Endothelial cell of umbilical vein (primary cell): ENCODE measurements at regions not wholly inside any gene's neighbourhood (a gene's known extent, or its start where the extent isn't known, plus 50 kb on each side); places are given as distances from the start of the nearest gene placed in this dataset.

Experiments
- BruUV-seq: library from RNA; stranded (reverse); fragments of 400-500 nt; replicated peaks from 2 replicates; lab custom pipeline; 2021; lab: Mats Ljungman, UMichigan
- CTCF ChIA-PET: fragments of 300-600, 350-600 bp; sonication (Branson Sonifier 250); formaldehyde crosslinking; loops from one replicate; lab custom pipeline; 2021; ENCODE audit warnings: antibody characterized with exemption, inconsistent platforms; lab: Charles Lee
- POLR2A ChIA-PET: fragments of 300-600, 350-600 bp; sonication (Branson Sonifier 250); formaldehyde crosslinking; loops from one replicate; lab custom pipeline; 2021; ENCODE audit warnings: antibody characterized with exemption, inconsistent platforms; lab: Charles Lee
- DNase-seq: peaks from one replicate; pipeline ENCODE4 v3.0.0-alpha.2; 2011; ENCODE audit warnings: low read depth, low spot score
- FAIRE-seq: peaks from 2 replicates; lab custom pipeline; 2011; peaks lifted over from hg19 to GRCh38; lab: Jason Lieb, UNC
- H2AFZ ChIP-seq: 2 replicates; pipeline ENCODE4 v1.6.0; 2012; ENCODE audit warnings: low read depth, low read length, control low read depth, inconsistent platforms
- H3K27ac ChIP-seq: 2 replicates; pipeline ENCODE4 v1.5.1; 2011; ENCODE audit warnings: low read depth, mild to moderate bottlenecking, control low read depth, low read length, moderate library complexity; ENCODE audit not compliant: insufficient read depth
- H3K27me3 ChIP-seq, 2 experiments: 2 replicates each; pipeline versions ENCODE4 v1.6.0 to v1.6.1; 2011; ENCODE audit warnings: low read length in 2 of 2, mixed read lengths in 1 of 2; ENCODE audit not compliant: control insufficient read depth in 2 of 2, insufficient read depth in 2 of 2
- H3K36me3 ChIP-seq, 2 experiments: 2 replicates in 1 of 2; 3 replicates in 1 of 2; pipeline ENCODE4 v1.5.1; 2011; ENCODE audit warnings: low read length in 2 of 2, mild to moderate bottlenecking in 1 of 2, moderate library complexity in 1 of 2; ENCODE audit not compliant: control insufficient read depth in 2 of 2, insufficient read depth in 2 of 2; ENCODE audit errors: extremely low read depth in 1 of 2
- H3K4me1 ChIP-seq: 3 replicates; pipeline ENCODE4 v1.5.1; 2011; ENCODE audit warnings: mild to moderate bottlenecking, low read length; ENCODE audit not compliant: control insufficient read depth, insufficient read depth; ENCODE audit errors: extremely low read depth
- H3K4me2 ChIP-seq: 2 replicates; pipeline ENCODE4 v1.6.1; 2011; ENCODE audit warnings: low read length, control low read depth, mixed read lengths; ENCODE audit not compliant: insufficient read depth
- H3K4me3 ChIP-seq, 3 experiments: fragments of 200-600 bp in 1 of 3; sonication (generic), shearing (Covaris generic) in 1 of 3; replicated peaks in 1 of 3; 2 replicates each; pipeline ENCODE4 v1.5.1; 2011 to 2016; ENCODE audit warnings: control low read depth in 3 of 3, low read length in 3 of 3, mild to moderate bottlenecking in 2 of 3, inconsistent platforms in 1 of 3, low read depth in 1 of 3, moderate library complexity in 1 of 3; ENCODE audit not compliant: insufficient read depth in 1 of 3
- H3K79me2 ChIP-seq: 2 replicates; pipeline ENCODE4 v1.6.0; 2012; ENCODE audit warnings: low read length, inconsistent platforms; ENCODE audit not compliant: control insufficient read depth, insufficient read depth
- H3K9ac ChIP-seq: replicated peaks from 2 replicates; pipeline ENCODE3; 2011; ENCODE audit warnings: low read length, control low read depth; ENCODE audit not compliant: insufficient read depth; ENCODE audit errors: extremely low read depth
- H3K9me1 ChIP-seq: replicated peaks from 3 replicates; pipeline ENCODE4 v1.6.0; 2011; ENCODE audit warnings: mild to moderate bottlenecking, low read length; ENCODE audit not compliant: control insufficient read depth, insufficient read depth; ENCODE audit errors: extremely low read depth
- H3K9me3 ChIP-seq: replicated peaks from 2 replicates; pipeline ENCODE4 v1.5.1; 2012; ENCODE audit warnings: low read length, inconsistent platforms; ENCODE audit not compliant: control insufficient read depth, insufficient read depth
- H4K20me1 ChIP-seq: replicated peaks from 2 replicates; pipeline ENCODE3; 2011; ENCODE audit warnings: mild to moderate bottlenecking, low read length; ENCODE audit not compliant: control insufficient read depth, insufficient read depth; ENCODE audit errors: extremely low read depth
- EZH2 ChIP-seq: IDR thresholded peaks from 2 replicates; pipeline ENCODE4 v1.6.1; 2012; ENCODE audit warnings: borderline replicate concordance, low read depth, mild to moderate bottlenecking, moderate library complexity, low read length, inconsistent platforms; ENCODE audit not compliant: severe bottlenecking
- FOS ChIP-seq: IDR thresholded peaks from 2 replicates; pipeline ENCODE4 v1.6.1; 2011; ENCODE audit warnings: mild to moderate bottlenecking, low read length, moderate library complexity, borderline replicate concordance; ENCODE audit not compliant: insufficient read depth
- GATA2 ChIP-seq: IDR thresholded peaks from 2 replicates; pipeline ENCODE4 v1.7.0; 2011; ENCODE audit warnings: low read depth, mild to moderate bottlenecking, moderate library complexity, mixed read lengths, low read length; ENCODE audit not compliant: insufficient read length, insufficient read depth
- JUN ChIP-seq: IDR thresholded peaks from 2 replicates; pipeline ENCODE4 v1.6.1; 2011; ENCODE audit warnings: borderline replicate concordance, low read depth; ENCODE audit not compliant: insufficient read length, insufficient read depth
- MYC ChIP-seq: IDR thresholded peaks from one replicate; pipeline ENCODE4 v1.6.1; 2011; ENCODE audit warnings: mild to moderate bottlenecking, low read depth, low read length
- POLR2A ChIP-seq: IDR thresholded peaks from 2 replicates; pipeline ENCODE4 v1.6.1; 2012; ENCODE audit warnings: low read depth, mild to moderate bottlenecking, control low read depth, low read length
- POLR2AphosphoS5 ChIP-seq: IDR thresholded peaks from 2 replicates; pipeline ENCODE4 v1.6.1; 2012; ENCODE audit warnings: low read depth, mild to moderate bottlenecking, control low read depth, low read length, moderate library complexity; ENCODE audit not compliant: insufficient read depth
- dilution Hi-C: fragments of 300-500 bp; cut with MboI; formaldehyde crosslinking; loops from one replicate; pipeline ENCODE4 v1.15.0; 2019; ENCODE audit warnings: low sequenced_read_pairs; ENCODE audit not compliant: extremely low pct_ligation_motif_present
- intact Hi-C: fragments of 100-400 bp; cut with micrococcal nuclease; formaldehyde crosslinking; loops from one replicate; pipeline ENCODE4 v1.10.0; 2022
- TF ChIP-seq, protein P1 (sequence below): IDR thresholded peaks from 2 replicates; pipeline ENCODE4 v1.6.1; 2011; ENCODE audit not compliant: insufficient read depth, insufficient read length
- TF ChIP-seq, protein P2 (sequence below), 2 donors: IDR thresholded peaks; 1 replicate in 1 of 2; 2 replicates in 1 of 2; pipeline ENCODE4 v1.5.1; 2011; ENCODE audit warnings: low read length in 2 of 2, mild to moderate bottlenecking in 2 of 2, moderate library complexity in 2 of 2, control low read depth in 1 of 2, inconsistent platforms in 1 of 2, low read depth in 1 of 2; ENCODE audit not compliant: insufficient read depth in 1 of 2; ENCODE audit errors: extremely low read depth in 1 of 2

DNA sequence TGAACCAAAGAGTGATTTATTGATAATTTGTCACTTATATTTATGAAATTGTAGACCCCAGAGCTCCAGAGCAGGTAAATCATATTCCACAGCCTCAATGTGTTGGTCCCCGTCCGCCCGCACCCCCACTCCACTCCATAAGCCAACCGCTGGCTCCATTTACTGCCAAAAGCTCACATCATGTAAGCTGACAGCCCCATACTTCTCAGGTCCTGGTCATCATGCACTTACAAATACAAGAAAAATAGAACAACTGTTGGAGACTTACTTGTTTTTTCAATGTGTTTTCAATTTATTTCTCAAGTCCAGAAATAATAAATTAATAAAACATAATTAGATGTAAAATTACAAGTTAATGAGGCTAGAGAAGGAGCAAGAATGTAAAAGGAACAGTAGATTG lies 235.7 kb upstream of the HAND2 start:
- Histone ChIP-seq H3K4me3 (no peak overlapping the region), H4K20me1 (no peaks in the 10 kb centered on the region), H3K9me1 (no peaks in the 10 kb centered on the region), H3K27ac (no peak overlapping the region), H3K27me3 (no peaks in the 10 kb centered on the region), H3K79me2 (no peaks in the 10 kb centered on the region), H3K4me1 (no peaks in the 10 kb centered on the region), H2AFZ (no peak overlapping the region), H3K36me3 (no peaks in the 10 kb centered on the region), H3K4me2 (no peak overlapping the region), H3K9me3 (no peaks in the 10 kb centered on the region), H3K9ac (no peak overlapping the region)
- ChIA-PET CTCF (no interaction called here), POLR2A (no interaction called here)
- no peak for TF ChIP-seq POLR2A
- TF ChIP-seq, protein P1, sequence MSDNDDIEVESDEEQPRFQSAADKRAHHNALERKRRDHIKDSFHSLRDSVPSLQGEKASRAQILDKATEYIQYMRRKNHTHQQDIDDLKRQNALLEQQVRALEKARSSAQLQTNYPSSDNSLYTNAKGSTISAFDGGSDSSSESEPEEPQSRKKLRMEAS = no peak
- TF ChIP-seq GATA2 = no peak
- TF ChIP-seq, protein P2, sequence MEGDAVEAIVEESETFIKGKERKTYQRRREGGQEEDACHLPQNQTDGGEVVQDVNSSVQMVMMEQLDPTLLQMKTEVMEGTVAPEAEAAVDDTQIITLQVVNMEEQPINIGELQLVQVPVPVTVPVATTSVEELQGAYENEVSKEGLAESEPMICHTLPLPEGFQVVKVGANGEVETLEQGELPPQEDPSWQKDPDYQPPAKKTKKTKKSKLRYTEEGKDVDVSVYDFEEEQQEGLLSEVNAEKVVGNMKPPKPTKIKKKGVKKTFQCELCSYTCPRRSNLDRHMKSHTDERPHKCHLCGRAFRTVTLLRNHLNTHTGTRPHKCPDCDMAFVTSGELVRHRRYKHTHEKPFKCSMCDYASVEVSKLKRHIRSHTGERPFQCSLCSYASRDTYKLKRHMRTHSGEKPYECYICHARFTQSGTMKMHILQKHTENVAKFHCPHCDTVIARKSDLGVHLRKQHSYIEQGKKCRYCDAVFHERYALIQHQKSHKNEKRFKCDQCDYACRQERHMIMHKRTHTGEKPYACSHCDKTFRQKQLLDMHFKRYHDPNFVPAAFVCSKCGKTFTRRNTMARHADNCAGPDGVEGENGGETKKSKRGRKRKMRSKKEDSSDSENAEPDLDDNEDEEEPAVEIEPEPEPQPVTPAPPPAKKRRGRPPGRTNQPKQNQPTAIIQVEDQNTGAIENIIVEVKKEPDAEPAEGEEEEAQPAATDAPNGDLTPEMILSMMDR (IDR thresholded peaks at IDR 0.05; ENCODE audit: extremely low read depth in 1 of 2, insufficient read depth in 1 of 2, low read depth in 1 of 2, low read length in 2 of 2) = no peak
- TF ChIP-seq FOS = no peak
- DNase-seq = no peak
- no TSS peak for BruUV-seq
- FAIRE-seq = no peak
- intact Hi-C loops (no loop called here), dilution Hi-C loops (no loop called here)

DNA sequence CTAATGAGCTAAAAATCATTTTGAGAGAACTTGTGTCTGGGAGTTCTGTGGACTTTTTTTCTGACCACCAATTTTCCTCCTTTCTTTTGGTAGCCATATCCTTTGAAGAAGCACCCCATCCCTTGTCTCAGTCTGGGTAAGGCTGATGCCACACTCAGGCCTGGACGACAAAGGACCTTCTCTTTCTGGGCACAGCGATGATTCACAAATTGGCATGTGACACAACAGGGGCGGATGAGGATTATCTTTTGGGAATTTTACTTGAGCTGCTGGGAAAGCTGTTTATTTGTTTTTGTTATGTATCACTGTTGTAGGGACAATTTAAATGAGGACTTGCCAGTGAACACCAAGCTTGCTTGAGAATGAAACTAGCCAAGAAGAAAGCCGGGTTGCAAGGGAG lies 233.4 kb upstream of the HAND2 start:
- Histone ChIP-seq H3K9me1 (no peaks in the 10 kb centered on the region), H3K27me3 (no peaks in the 10 kb centered on the region), H2AFZ (no peak overlapping the region), H3K79me2 (no peaks in the 10 kb centered on the region), H3K4me3 (no peak overlapping the region), H3K27ac (no peak overlapping the region), H3K4me2 (no peak overlapping the region), H3K36me3 (no peaks in the 10 kb centered on the region), H4K20me1 (no peaks in the 10 kb centered on the region), H3K4me1 (no peaks in the 10 kb centered on the region), H3K9me3 (no peaks in the 10 kb centered on the region), H3K9ac (no peak overlapping the region)
- intact Hi-C loops (no loop called here), dilution Hi-C loops (no loop called here)
- BruUV-seq = no TSS peak
- ChIA-PET POLR2A (no interaction called here), CTCF (no interaction called here)
- no peak for DNase-seq
- FAIRE-seq = no peak
- TF ChIP-seq, protein P2 (IDR thresholded peaks at IDR 0.05; ENCODE audit: extremely low read depth in 1 of 2, insufficient read depth in 1 of 2, low read depth in 1 of 2, low read length in 2 of 2) = no peak
- TF ChIP-seq GATA2 = no peak
- TF ChIP-seq, protein P1 = no peak
- no peak for TF ChIP-seq JUN
- no peak for TF ChIP-seq FOS
- no peak for TF ChIP-seq POLR2A
- TF ChIP-seq POLR2AphosphoS5 = no peak
- TF ChIP-seq MYC = no peak
- no peak for TF ChIP-seq EZH2
